DMS79 (cell line): ENCODE measurements at regions not wholly inside any gene's neighbourhood (a gene's known extent, or its start where the extent isn't known, plus 50 kb on each side); places are given as distances from the start of the nearest gene placed in this dataset.

Experiments used
- DNase-seq: peaks from one replicate; lab custom pipeline; 2025; lab: John Stamatoyannopoulos, UW

DNA sequence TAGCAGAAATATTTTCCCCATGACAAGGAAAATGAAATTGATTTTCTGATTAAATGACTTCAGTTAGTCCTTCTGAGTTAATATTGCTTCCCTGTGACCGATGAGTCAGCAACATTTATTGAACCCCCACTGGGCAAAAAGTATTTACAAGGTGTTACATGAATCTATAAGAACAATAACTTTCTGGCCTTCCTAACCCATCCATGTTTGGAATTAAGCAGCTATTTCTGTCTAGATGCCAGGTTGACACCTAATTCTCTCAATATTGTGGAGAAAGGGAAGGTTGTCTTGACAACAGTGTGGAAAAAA, 112.9 kb upstream of the JAZF1 start:
- no peak for DNase-seq

DNA sequence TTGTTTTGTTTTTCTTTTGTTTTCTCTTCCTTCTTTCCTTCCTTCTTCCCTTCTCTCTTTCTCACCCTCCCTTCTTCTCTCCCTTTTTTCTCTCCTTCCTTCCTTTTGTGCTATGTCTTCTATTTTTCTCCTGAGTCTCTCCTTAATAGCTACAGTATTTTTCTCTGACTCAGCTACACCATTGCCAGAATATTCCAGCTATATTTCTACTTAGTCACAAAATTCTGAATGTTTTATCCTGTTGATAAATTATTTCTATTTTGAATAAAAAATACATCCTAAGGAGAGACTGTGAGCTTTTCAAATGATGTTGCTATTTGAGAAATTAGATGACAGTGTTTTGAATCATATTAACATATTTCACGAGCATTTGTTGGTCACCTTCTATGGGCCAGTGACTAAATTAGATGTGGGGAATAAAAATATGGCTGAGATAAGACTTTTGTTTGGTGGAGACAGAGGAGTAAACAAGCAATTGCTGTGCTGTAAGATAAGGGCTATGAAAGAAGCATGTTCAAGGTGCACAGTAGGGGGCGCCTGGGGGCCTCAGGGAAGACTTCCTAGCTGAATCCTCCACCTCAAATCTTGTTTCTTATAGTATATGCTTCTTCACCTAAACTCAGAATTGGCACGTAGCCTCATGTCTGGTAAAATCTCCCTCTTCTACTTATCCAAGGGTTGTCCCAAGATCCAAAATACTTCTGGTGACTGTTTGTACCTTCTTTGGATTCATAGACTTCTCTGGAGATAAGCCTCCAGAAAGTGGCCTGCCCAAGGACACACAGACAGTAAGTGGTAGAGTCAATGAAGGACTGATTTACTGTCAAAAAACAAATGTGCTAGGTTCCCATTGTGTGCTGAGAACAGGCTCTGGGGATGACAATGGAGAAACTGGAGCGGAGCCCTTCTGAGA, 115.5 kb upstream of the CREB5 start:
- DNase-seq = no peak

DNA sequence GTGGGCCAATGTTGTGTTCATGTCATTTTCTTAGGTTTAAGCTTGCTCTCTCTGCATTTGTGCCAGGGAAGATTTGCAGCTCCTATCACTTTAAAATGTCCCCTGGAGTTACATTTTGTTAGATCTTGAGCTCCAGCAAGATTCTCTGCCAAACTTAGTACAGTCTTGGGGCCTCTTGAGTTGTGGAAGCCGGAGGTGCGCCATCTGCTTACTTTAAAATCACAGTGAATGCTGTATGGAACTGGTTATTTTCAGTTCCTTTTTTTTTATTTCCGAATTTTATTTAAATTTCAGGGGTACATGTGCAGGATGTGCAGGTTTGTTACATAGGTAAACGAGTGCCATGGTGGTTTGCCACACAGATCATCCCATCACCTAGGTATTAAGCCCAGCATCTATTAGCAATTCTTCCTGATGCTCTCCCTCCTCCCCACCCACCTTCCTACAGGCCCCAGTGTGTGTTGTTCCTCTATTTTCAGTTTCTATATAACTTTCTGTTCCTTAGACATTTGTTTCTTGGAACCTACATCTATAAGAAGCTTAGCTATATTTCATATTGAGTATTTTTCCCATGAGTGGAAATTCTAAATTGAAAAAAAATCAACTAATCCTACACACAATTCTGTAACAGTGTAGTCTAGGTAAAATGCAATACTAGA, 114.4 kb upstream of the CREB5 start:
- no peak for DNase-seq

DNA sequence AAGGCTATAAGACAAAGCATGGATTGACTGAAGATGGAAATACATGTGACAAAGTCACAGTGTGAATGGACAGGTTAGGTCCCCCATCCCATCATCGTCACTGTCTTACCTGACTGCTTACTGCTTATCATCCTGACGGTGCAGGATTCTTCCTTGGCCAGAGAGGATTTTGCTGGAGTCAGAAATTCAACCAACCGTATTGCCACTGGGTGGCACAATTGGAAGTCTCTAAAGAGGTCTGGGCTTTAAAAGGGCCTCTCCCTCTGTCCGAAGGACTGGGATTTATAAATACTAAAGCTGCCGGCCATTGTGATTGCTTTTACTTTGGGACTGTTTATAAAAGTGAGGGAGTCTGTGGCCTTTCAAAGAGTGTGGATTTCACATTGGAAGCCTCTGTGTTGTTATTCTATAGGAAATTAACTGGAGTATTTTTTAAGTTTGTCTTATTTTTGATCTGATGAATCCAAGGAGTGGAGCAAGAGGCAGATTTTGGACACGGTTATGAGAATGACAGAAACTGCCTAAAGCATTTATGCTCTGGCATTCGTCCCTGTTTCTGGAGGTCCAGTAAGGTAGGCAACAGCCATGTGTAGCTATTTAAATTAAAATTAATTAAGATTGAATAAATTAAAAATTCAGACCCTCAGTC, 113.3 kb upstream of the CREB5 start:
- DNase-seq = no peak

DNA sequence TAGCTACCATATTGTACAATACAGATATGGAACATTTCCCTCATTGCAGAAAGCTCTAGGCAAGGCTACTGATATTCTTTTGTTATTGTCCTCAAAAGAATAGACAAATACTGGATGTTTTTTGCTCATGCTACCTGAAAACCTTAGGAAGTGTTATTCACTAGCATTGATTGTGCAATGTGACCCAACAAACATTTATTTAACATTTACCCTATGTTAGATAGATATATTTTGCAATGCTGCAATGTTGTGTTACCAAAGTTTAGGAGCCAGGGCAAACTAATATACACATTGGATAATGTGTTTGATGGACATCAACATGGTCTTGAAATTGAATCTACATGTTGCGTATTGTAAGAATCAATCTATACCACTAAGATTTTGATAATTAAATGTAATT, 112.8 kb upstream of the CREB5 start:
- DNase-seq = no peak

DNA sequence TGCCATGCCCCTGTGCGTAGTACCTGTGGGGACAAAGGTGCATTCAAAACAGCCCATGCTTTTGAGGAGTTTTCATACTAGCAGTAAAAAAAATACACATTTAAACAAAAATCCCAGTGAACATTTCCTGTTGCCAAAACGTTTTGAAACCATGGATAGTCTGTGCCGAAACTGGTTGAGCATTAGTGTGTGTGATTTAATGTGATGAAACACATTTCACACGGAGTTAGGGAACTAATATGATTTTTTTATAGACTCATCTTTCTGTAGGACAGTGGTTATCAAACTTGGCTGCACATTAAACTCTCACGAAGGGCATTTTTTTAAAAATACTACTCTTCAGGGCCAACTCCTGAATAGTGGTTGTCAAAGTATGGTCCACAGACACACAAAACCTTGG, 111.8 kb upstream of the CREB5 start:
- DNase-seq = no peak

DNA sequence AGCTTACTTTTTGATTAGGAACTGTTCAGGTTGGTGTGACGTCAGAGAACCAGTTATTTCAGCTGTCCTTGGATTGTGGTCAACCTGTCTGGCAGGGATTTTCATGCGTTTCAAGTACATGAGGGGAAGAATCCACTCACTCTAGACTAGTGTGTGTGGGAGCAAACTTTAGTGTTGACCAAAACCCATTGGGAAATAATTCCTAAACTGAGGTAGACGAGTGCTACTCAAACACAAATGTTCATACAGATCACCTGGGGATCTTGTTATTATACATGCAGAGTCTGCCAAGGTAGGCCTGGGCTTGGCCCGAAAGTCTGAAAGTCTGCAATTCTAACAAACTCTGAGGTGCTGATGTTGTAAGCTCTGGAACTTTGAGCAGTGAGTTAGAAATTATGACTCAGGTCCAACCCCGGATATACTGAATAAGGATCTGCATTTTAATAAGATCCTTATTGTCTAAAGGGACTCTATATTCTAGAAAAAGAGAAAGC, 111.1 kb upstream of the CREB5 start:
- no peak for DNase-seq

DNA sequence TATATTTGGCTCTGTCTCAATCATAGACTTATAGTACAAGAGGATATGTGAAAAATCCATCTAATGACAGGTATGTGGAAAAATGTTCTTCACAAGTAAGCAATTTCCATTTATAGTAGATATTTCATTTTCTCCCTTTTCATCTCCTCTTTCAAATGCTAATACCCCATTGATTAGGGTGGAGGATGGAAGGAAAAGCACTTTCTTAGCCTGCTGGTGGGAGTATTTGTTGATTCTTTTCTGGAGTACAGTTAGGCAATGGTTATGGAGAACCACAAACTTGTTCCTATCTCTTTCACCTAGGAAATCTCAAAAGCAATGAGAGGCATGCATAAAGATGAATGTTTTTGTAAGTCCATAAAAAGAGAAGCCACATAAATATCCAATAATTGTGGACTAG, 108.0 kb upstream of the CREB5 start:
- no peak for DNase-seq

DNA sequence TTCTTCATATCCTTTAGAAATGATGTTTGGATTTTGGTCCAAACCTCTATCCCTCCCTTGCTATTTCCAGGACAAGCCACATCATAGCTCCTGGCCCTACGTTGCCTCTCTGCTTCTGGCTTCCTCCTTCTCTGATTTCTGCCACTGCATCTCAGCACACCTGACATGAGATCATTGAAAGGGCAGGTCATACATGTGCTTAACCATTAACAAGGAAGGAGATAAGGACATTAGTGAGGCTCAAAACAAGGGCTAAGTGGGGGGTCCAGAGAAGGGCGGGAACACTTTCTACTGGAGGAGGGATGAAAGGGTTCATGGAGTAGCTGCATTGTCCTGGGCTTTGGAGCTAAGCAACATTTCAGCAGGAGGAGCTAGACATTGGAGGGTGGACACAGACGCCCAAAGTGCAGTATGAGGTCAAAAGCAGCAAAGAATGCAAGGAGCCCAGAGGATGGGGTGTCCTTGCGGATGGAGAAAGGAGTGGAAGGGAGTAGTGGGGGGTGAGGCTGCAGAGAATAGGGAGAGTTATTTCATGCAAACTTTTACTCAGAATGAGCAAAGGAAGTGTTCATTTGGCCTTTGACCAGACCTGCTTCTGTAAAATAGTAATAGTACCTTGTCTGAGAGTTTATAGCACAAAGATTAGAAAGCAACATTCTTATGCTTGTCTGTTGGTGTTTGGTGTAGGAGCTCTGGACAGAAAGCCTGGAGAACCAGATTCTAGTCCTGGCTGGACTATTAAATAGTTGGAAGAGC, 102.4 kb upstream of the CREB5 start:
- no peak for DNase-seq

DNA sequence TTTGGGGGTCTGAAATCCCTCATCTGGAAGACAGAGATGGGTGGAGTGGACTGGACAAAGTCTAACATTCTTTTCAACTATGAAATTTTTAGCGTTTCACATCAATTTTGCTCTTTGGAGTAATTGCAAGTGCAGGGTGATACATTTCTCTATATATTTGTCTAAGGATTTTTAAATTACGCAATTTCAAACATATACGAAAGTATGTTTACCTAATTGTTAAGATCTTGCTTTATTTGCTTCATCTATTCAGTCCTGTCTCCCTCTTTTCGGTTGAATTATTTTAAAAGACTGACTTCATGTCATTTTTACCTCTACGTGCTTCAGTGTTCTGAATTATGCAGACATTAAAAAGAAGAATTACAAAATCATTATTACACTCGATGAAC, 101.9 kb upstream of the CREB5 start:
- DNase-seq = no peak

DNA sequence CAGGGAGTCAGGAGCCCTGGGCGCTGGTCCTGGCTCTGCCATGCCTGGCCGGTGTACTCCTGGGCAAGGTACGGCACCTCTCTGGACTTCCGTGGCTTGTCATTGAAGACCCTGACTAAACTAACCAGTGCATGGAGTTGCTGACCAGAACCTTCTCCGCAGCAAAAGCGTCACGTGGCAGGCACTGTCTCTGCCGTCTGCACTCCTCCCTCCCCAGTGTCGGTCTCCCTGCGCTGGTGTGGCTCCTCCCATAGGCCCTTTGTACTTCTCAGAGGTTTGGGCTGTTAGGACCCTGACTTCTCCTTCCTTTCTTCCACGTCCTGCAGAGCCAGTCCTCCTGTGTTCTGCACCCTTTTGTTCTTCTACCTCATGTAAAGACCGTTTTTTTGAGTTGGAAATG, 100.6 kb upstream of the CREB5 start:
- no peak for DNase-seq

DNA sequence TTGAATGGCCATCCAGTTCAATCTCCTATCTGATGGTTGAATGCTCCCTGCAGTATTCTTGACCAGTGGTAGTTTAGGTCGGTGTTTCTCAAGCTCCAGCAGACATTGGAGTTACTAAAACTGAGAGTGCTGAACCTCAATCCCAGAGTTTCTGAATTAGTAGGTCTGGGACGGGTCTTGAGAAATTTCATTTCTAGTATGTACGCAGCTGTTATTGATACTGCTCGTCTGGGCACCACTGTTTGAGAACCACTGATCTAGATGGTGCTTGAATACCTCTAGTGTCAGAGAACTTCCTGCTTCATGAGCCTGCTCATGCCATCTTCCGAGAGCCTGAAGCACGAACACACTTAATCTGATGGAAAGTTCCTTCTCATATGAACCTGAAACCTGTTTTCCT, 99.4 kb upstream of the CREB5 start:
- DNase-seq = no peak

DNA sequence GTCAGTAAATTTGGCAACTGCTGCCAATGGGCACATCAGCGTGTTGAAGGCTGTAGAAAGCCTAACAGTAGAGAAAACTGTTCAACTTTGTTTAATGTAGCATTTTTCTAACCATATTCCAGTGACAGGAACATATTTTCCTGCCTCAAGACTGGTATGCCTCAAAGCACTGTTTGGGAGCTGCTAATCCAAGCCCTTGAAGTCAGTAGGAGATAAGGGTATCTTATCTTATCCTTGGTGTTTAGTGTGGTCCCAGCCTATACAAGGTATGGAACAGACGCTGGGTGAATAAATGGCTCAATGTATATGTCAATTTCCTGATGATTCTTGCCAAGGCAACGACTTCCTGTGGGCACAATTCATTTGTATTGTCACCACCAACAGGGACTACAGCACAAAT, 97.5 kb upstream of the CREB5 start:
- DNase-seq = no peak

DNA sequence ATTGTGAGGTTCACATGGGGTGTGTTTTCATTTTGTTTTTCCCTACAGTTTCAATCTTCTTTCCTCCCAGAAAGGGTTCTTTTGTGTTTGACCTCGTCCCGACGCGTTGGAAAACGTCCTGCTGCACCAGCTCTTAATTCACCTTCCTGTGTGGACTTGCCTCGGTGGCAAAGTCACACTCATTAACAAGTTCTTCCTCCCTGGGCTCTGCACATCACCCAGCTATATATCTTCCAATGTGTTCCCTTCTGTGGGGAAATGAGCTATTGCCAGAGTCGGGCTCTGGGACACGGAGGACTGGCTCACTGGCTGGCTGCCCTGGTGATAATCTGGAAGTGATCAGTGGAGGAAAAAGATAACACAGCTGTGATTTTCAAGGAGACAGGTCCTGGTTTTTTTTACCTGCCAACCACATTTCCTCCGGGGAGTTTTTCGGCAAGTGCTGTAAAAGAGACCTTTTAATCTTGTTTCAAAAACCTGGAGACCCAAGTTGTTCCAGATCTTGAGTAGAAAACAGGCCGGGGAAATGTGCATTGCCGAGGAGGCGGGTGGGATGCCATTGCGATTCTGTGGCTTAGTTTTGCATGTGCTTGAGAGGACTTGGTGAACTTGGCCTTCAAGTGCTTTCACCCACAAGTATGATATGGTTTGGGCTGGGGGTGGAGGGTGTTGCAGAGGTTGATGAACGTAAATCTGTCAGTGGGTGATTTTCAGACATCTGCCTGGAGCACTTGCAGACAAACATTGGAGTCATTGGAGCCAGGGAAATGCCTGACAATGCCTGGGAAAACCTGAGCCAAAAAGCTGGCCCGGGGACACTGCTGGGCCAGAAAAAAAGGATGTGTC, 96.5 kb upstream of the CREB5 start:
- no peak for DNase-seq

DNA sequence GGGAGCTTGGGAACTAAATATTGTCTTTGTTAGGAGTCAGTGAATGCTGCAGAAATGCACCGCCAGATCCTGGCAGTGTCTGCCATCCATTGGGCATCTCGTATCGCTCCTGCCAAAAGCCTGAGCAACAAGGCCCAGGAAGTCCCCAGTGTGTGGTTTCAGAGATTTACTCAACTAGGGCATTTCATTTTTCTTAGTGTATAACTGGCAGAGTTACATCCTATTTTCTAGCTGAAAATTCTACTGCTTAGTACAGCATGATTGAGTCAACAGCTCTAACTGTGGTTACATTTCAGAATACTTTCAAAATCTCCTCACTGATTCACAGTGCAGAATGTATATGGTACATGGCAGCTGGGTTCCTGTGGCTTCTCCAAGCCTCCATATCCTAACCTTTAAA, 95.8 kb upstream of the CREB5 start:
- no peak for DNase-seq

DNA sequence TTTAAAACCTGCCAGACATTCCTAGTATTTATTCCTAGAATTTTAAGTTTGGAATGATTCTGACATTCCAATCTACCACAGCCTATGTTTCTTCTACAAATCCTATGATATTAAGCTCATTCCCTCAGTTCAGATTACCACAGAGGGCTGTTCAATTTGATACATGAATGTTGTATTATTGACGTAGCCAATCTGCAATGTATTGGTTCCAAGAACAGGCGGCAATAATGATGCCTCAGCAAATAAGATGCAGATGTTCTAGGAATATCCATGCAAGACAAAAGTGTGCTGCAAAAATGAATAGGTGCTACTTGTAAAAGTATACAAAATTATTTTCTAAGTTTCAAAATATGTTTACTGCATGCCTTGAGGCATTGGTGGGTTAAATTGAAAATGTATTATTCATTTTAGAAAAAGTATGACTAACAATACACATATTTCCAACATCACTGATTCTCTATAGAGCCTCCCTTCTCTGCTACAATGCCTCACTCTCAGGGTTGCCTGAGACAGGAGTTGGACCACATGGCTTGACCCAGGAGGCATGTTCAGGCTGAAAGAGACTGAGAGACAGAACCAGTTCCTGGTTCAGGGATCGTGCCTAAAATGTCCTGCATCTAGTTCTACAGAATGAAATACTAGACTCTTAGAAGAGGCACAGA, 94.1 kb upstream of the CREB5 start:
- DNase-seq = no peak

DNA sequence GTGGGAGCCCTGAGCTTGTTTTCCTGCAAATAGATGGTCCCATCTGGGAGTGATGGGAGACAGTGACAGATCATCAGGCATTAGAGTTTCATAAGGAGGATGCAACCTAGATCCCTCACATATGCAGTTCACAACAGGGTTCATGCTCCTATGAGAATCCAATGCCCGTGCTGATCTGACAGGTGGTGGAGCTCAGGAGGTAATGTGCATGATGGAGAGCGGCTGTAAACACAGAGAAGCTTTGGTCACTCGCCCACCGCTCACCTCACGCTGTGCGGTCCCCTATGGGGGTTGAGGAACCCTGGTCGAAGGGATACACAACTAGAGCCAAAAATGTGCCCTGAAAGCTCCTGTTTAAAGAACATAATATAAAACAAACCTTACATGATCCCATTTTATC, 88.5 kb upstream of the CREB5 start:
- no peak for DNase-seq

DNA sequence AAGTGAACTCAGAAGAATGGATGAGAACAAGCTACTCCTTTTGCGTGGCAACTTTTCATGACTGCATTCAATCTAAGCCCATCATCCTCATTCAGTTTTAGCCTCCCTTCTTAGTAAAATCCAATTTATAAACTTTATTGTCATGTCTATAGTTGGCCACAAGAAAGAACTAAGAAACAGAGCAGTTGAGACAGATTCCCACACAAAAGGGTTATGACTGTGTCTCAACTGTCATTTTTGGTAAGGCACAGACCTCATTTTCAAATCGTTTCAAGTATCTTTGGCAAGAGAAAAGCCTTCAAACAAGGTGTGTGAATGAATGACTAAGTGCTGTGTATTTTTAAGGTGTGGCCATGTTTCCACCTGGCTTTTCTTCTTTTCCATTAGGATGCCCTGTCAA, 84.2 kb upstream of the CREB5 start:
- DNase-seq = no peak

DNA sequence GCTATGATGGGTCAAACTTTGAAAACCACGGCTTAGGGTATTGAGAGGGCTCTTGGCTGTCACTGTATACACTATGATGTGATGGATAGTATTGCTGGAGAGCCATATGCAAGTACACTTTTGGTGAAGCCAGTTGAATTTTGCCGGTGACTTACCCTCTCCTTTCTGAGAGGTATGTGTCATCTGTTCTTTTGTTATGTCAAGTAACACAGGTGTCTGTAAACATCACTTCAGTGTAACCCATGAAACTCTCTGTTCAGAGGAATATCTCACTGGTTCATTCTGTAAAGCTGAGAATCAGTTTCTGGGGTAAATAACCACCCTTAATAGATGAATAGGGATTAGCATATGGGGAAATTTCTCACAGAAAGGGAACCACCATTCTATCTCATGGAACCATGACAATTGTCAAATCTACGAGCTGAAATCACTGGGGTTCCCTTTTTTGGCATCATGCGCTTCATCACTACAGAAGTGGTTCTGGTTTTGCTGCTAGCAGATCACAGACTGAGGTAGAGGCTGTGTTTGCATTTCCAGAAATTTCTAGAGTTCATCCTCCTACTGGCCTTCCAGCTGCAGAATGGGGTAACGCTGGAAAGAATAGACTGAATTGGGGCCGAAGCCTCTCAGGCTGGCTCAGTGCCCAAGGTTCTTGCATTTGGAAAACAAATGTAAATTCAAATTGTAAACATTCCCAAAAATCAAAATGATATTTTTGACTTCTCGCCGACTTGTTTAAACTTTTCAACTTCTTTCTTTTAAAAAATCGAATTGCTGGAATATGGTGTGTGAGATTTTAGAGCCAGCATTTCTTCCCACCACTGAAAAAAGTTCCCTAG, 83.3 kb upstream of the CREB5 start:
- no peak for DNase-seq
